ENCODE measurements at regions not wholly inside any gene's neighbourhood (a gene's known extent, or its start where the extent isn't known, plus 50 kb on each side); places are given as distances from the start of the nearest gene placed in this dataset.

DNA sequence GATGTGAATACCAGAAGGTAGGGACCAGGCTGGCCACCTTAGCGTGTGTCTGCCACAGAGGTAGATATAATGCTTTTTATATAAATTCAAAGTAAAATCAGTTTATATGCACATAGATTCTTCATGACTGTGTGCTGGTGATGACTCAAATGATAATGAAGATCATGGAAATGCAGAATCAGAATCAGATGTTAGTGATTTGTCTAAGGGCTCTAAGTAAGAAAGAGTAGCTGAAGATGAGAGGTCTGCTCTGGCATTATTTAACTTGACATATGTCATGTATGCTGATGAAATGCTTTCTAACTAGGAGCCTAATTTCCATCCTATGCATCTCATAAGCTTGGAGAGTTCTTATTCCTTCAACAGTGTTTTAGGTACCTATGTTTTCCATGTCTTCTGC is 50.3 kb upstream of the DPH6 start:
- no peak for TF ChIP-seq FOXP2 (optimal IDR thresholded peaks at IDR 0.05; ENCODE audit: borderline replicate concordance, extremely low read depth, extremely low read length, insufficient read depth)
- TF ChIP-seq POLR2AphosphoS5 (IDR thresholded peaks at IDR 0.05; ENCODE audit: low read depth, low read length) = no peak

DNA sequence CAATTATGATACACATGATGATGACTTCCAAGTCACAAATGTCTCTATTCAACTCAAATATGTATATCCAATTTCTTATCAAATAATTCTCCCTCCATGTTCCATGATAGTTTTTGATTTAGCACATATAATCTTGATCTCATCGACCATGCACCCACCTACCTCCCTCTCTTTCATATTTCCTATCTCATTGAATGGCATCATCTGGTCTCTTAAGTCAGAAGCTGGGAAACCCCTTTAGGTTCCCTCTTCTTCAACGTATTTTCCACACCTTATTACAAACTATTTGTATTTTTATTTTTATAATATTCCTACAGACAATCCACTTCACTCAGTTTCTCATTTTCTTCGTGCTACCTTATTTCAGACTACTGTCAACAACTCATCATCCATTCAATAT is 56.9 kb upstream of the DPH6 start:
- TF ChIP-seq FOXP2 (optimal IDR thresholded peaks at IDR 0.05; ENCODE audit: borderline replicate concordance, extremely low read depth, extremely low read length, insufficient read depth) = no peak
- no peak for TF ChIP-seq SIN3A (IDR thresholded peaks at IDR 0.05; ENCODE audit: borderline replicate concordance, insufficient read depth, low read length)
- TF ChIP-seq, protein P1, sequence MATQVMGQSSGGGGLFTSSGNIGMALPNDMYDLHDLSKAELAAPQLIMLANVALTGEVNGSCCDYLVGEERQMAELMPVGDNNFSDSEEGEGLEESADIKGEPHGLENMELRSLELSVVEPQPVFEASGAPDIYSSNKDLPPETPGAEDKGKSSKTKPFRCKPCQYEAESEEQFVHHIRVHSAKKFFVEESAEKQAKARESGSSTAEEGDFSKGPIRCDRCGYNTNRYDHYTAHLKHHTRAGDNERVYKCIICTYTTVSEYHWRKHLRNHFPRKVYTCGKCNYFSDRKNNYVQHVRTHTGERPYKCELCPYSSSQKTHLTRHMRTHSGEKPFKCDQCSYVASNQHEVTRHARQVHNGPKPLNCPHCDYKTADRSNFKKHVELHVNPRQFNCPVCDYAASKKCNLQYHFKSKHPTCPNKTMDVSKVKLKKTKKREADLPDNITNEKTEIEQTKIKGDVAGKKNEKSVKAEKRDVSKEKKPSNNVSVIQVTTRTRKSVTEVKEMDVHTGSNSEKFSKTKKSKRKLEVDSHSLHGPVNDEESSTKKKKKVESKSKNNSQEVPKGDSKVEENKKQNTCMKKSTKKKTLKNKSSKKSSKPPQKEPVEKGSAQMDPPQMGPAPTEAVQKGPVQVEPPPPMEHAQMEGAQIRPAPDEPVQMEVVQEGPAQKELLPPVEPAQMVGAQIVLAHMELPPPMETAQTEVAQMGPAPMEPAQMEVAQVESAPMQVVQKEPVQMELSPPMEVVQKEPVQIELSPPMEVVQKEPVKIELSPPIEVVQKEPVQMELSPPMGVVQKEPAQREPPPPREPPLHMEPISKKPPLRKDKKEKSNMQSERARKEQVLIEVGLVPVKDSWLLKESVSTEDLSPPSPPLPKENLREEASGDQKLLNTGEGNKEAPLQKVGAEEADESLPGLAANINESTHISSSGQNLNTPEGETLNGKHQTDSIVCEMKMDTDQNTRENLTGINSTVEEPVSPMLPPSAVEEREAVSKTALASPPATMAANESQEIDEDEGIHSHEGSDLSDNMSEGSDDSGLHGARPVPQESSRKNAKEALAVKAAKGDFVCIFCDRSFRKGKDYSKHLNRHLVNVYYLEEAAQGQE (IDR thresholded peaks at IDR 0.05; ENCODE audit: insufficient read depth in 1 of 2, low read depth in 2 of 2, low read length in 2 of 2) = no peak

DNA sequence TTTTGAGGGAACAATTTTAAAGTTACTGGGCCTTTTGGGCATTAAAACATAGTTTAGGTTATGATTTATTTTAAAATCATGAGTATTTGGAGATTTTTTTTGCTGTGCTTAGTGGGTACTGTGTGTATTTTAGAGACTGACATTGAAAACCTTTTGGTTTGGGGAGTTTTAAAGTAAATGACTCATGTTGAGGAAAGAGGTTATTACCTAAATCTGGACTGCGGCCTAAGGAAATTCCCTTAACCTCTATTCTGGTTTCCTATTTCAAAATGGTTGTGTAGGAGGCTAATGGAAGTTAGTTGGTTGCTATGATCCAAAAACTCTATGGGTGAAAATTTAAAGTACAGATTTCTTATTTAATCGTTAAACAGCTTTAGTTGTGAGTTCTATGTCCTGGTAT is 57.3 kb upstream of the DPH6 start:
- TF ChIP-seq SIN3A (IDR thresholded peaks at IDR 0.05; ENCODE audit: borderline replicate concordance, insufficient read depth, low read length) (no peak), POLR2AphosphoS5 (IDR thresholded peaks at IDR 0.05; ENCODE audit: low read depth, low read length) (no peak), FOXP2 (optimal IDR thresholded peaks at IDR 0.05; ENCODE audit: borderline replicate concordance, extremely low read depth, extremely low read length, insufficient read depth) (no peak), TAF1 (IDR thresholded peaks at IDR 0.05; ENCODE audit: borderline replicate concordance, insufficient read depth, low read length) (no peak)
- TF ChIP-seq, protein P1 (IDR thresholded peaks at IDR 0.05; ENCODE audit: insufficient read depth in 1 of 2, low read depth in 2 of 2, low read length in 2 of 2) = no peak

DNA sequence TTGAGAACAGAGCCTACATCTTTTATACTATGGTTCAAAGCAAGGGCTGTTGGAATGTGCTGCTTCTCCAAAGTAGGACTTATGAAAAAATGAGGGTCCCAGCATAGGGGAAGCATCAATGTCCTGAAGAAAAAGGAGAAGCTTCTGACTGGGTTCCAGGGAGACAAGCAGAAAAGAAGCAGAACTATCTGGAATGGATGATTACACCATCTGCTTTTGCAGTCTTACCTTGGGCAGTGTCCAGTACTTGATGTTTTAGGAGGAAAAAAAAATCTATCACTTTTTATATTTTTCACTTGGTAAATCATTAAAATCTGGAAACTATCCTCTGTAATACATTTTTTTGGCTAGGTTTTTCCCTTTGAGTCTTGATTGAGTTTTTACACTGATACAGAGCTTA is 57.9 kb upstream of the DPH6 start:
- TF ChIP-seq, protein P1 (IDR thresholded peaks at IDR 0.05; ENCODE audit: insufficient read depth in 1 of 2, low read depth in 2 of 2, low read length in 2 of 2) = no peak
- TF ChIP-seq FOXP2 (optimal IDR thresholded peaks at IDR 0.05; ENCODE audit: borderline replicate concordance, extremely low read depth, extremely low read length, insufficient read depth) (no peak), SIN3A (IDR thresholded peaks at IDR 0.05; ENCODE audit: borderline replicate concordance, insufficient read depth, low read length) (no peak), POLR2AphosphoS5 (IDR thresholded peaks at IDR 0.05; ENCODE audit: low read depth, low read length) (no peak), TAF1 (IDR thresholded peaks at IDR 0.05; ENCODE audit: borderline replicate concordance, insufficient read depth, low read length) (no peak)

DNA sequence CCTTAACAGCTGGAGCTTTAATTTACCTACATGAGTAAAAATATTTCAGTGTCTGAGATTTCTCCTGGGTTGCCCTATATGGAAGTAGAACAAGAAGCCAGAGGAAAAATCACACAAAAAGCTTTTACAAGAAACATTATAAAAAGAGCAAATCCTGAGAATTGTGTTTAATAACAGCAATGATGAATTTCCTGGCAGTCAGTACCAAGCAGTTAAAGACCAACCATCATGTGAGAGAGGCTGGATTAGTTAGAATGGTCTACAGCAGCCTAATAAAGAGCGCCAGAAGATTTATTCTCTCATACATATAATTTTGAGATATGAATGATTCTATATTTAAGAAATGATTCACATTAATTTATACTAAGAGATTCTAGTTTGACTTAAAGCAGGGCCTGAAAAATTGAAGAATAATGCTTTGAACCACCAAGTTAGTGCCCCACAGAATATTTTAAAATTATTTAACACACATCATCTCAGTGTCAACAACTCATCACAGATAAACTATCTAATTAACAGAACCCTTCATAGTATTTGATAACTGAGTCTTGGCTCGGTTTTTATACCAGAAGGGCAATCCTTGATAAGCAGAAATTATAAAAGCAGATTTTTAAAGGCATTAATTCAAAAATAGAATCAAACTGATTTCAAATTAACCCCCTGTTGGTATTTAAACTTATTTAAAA is 59.9 kb upstream of the DPH6 start:
- TF ChIP-seq SIN3A (IDR thresholded peaks at IDR 0.05; ENCODE audit: borderline replicate concordance, insufficient read depth, low read length) (no peak), TAF1 (IDR thresholded peaks at IDR 0.05; ENCODE audit: borderline replicate concordance, insufficient read depth, low read length) (no peak), FOXP2 (optimal IDR thresholded peaks at IDR 0.05; ENCODE audit: borderline replicate concordance, extremely low read depth, extremely low read length, insufficient read depth) (no peak), POLR2AphosphoS5 (IDR thresholded peaks at IDR 0.05; ENCODE audit: low read depth, low read length) (no peak)
- TF ChIP-seq, protein P1 (IDR thresholded peaks at IDR 0.05; ENCODE audit: insufficient read depth in 1 of 2, low read depth in 2 of 2, low read length in 2 of 2) = no peak
